Adrenal gland (tissue), 9 donors: ENCODE measurements at regions not wholly inside any gene's neighbourhood (a gene's known extent, or its start where the extent isn't known, plus 50 kb on each side); places are given as distances from the start of the nearest gene placed in this dataset.

Experiments used
- DNase-seq, 7 donors: peaks; one replicate each; pipeline ENCODE4 v3.0.0-alpha.2; 2019 to 2020
- H3K27ac ChIP-seq, 5 donors: fragments of 200-600 bp; sonication (generic) in 4 of 5; 1 replicate in 3 of 5; 2 replicates in 2 of 5; pipeline versions ENCODE4 v1.5.1 to v1.8.0; 2016 to 2020; ENCODE audit warnings: mild to moderate bottlenecking in 1 of 5
- H3K27me3 ChIP-seq: fragments of 200-600 bp; 2 replicates; pipeline ENCODE4 v1.8.0; 2021
- H3K36me3 ChIP-seq, 2 donors: fragments of 200-600 bp; replicated peaks in 1 of 2; 1 replicate in 1 of 2; 2 replicates in 1 of 2; pipeline versions ENCODE4 v1.5.1 to v1.8.0; 2018 to 2022
- H3K4me1 ChIP-seq, 2 donors: fragments of 200-600 bp; replicated peaks in 1 of 2; 1 replicate in 1 of 2; 2 replicates in 1 of 2; pipeline versions ENCODE4 v1.5.1 to v1.8.0; 2018 to 2021
- H3K4me3 ChIP-seq, 4 donors: fragments of 200-600 bp; sonication (generic) in 3 of 4; one replicate each; pipeline ENCODE4 v1.5.1; 2016 to 2018
- H3K9me3 ChIP-seq, 3 donors: fragments of 200-600 bp; sonication (generic) in 1 of 3; replicated peaks in 1 of 3; 1 replicate in 2 of 3; 2 replicates in 1 of 3; pipeline versions ENCODE4 v1.5.1 to v1.8.0; 2016 to 2021
- CTCF ChIP-seq, 6 experiments: fragments of 450-650 bp in 4 of 6; fragments of 200-600 bp in 2 of 6; sonication (generic) in 1 of 6; IDR thresholded peaks; 1 replicate in 5 of 6; 2 replicates in 1 of 6; pipeline versions ENCODE4 v1.5.1 to v1.8.0; 2016 to 2021; ENCODE audit warnings: antibody characterized with exemption in 6 of 6, mild to moderate bottlenecking in 2 of 6, moderate library complexity in 1 of 6
- POLR2A ChIP-seq, 2 donors: fragments of 450-650 bp; IDR thresholded peaks; one replicate each; pipeline ENCODE4 v1.6.1; 2017; ENCODE audit warnings: antibody characterized with exemption in 2 of 2, mild to moderate bottlenecking in 2 of 2, moderate library complexity in 1 of 2
- WGBS, 4 donors: extraction: QIAGEN DNeasy Blood & Tissue Kit in 2 of 4; methylation state at CpG; one replicate each; pipeline versions ENCODE4 v1.1.5 to v1.1.7; 2013 to 2017; 5-methylcytosine and 5-hydroxymethylcytosine counted together
- intact Hi-C, 2 donors: fragments of 100-400 bp; cut with DNase I; formaldehyde crosslinking; loops; one replicate each; pipeline versions ENCODE4 v1.14.1 to v1.15.0; 2022 to 2023
- donor health status: healthy with polysubstance abuse.
- donor health status: Bipolar disorder and iron deficiency.
- donor health status: DM: yes; HTN: yes; CAD: no.
- donor health status: DM: no; HTN: no; CAD: no.
- donor health status: DM: no; HTN: no; CAD: no.

- TF ChIP-seq POLR2A (IDR thresholded peaks at IDR 0.05): no peak
- no peak for TF ChIP-seq CTCF (IDR thresholded peaks at IDR 0.05)
- Histone ChIP-seq H3K4me3 (no peak overlapping the region), H3K9me3 (no peaks in the 10 kb centered on the region), H3K27ac (no peak overlapping the region), H3K27me3 (no peaks in the 10 kb centered on the region), H3K36me3 (no peaks in the 10 kb centered on the region), H3K4me1 (no peaks in the 10 kb centered on the region)
- no peak for DNase-seq
- intact Hi-C loops: no loop called here
- WGBS, 4 donors: 75 to 89% (median 85%) methylated on average over 3 of the region's 3 CpGs
Observed at GRCh38 chr20:10990625-10991382, 317.0 kb upstream of the JAG1 start.

GRCh38 chr20:10992731-10993130 is 318.9 kb upstream of the JAG1 start:
- WGBS, 4 donors: 59 to 70% (median 66%) methylated on average over 6 of the region's 6 CpGs
- H3K9me3 ChIP-seq: no peaks in the 10 kb centered on the region
- H3K27me3 ChIP-seq: no peaks in the 10 kb centered on the region
- H3K27ac ChIP-seq: no peak overlapping the region
- no peaks in the 10 kb centered on the region for H3K36me3 ChIP-seq
- no peaks in the 10 kb centered on the region for H3K4me1 ChIP-seq
- TF ChIP-seq CTCF (IDR thresholded peaks at IDR 0.05): no peak
- no peak for TF ChIP-seq POLR2A (IDR thresholded peaks at IDR 0.05)
- intact Hi-C loops: no loop called here
- H3K4me3 ChIP-seq: no peak overlapping the region
- no peak for DNase-seq

GRCh38 chr20:10994991-10995700 is 321.3 kb upstream of the JAG1 start:
- Histone ChIP-seq H3K4me1 (no peaks in the 10 kb centered on the region), H3K4me3 (no peak overlapping the region), H3K27ac (no peak overlapping the region), H3K27me3 (no peaks in the 10 kb centered on the region), H3K9me3 (no peaks in the 10 kb centered on the region), H3K36me3 (no peaks in the 10 kb centered on the region)
- WGBS, 4 donors: 89 to 96% (median 95%) methylated on average over 2 of the region's 2 CpGs
- DNase-seq: no peak
- no peak for TF ChIP-seq CTCF (IDR thresholded peaks at IDR 0.05)
- no peak for TF ChIP-seq POLR2A (IDR thresholded peaks at IDR 0.05)
- intact Hi-C loops: no loop called here

- no peaks in the 10 kb centered on the region for H3K9me3 ChIP-seq
- H3K27ac ChIP-seq: no peak overlapping the region
- no peak for DNase-seq
- WGBS, 4 donors: 86 to 91% (median 89%) methylated on average over 4 of the region's 4 CpGs
- no peaks in the 10 kb centered on the region for H3K4me1 ChIP-seq
- TF ChIP-seq POLR2A (IDR thresholded peaks at IDR 0.05) (no peak), CTCF (IDR thresholded peaks at IDR 0.05) (no peak)
- H3K27me3 ChIP-seq: no peaks in the 10 kb centered on the region
- intact Hi-C loops: no loop called here
- H3K4me3 ChIP-seq: no peak overlapping the region
- no peaks in the 10 kb centered on the region for H3K36me3 ChIP-seq
Observed at GRCh38 chr20:10998476-10998875, 324.7 kb upstream of the JAG1 start.
